HG03196 (cell line): ENCODE measurements at regions not wholly inside any gene's neighbourhood (a gene's known extent, or its start where the extent isn't known, plus 50 kb on each side); places are given as distances from the start of the nearest gene placed in this dataset.

ENCODE experiments used
- ATAC-seq: cut with Tn5 transposase; IDR thresholded peaks from one replicate; pipeline ENCODE4 v1.9.1; 2021; ENCODE audit not compliant: unreplicated experiment

DNA sequence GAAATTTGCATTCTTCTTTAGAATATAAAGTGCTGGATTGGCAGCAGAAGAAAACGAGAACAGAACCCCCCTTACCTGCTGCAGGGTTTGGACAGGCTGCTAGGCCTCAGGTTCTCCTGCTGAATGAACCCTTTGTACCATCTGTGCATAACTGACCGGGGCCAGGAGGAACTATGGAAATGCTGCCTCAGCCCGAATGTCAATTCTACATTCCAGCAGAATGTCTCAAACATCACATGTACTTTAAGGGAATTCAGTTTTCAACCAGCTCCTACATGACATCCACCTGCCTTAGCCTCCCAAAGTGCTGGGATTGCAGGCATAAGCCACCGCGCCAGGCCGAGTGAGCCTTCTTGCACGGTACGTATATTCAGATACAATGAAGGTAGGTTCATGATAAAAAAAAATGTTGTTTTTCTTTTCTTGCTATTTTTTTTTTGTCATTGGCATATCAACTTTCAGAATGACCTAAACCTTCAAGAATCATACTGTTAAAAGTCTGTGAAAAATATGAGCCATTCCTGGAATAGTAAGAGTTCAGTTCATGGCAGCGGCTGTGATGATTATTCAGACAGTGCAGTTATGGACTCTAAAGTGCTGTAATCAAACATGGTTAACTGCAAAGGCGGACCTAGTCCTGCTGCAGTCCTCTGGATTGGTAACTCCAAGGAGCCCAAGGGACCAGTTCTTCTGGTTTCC lies 84.4 kb upstream of the TNS3 start:
- no peak for ATAC-seq

DNA sequence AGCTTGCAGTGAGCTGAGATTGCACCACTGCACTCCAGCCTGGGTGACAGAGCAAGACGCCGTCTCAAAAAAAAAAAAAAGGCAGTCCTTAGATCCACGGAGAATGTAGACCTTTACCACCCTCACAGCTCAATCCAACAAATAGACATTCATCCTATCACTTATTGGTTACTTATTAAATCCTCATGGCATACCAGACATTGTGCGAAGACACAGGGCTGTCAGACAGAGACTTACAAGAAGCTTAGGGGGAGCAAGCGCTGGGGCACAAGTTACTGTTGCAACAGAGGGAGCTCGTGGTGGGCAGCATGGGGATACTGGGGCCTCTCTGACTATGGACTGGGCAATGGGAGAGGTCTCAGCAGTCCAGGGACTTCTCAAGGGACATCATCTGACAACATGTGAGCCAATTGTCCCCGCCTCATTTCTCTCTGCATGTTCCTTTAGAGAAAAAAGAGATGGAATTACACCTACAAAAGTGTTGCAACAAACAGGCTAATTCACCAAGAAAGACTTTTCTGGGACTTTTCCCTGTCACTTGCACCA lies 82.8 kb upstream of the TNS3 start:
- no peak for ATAC-seq

DNA sequence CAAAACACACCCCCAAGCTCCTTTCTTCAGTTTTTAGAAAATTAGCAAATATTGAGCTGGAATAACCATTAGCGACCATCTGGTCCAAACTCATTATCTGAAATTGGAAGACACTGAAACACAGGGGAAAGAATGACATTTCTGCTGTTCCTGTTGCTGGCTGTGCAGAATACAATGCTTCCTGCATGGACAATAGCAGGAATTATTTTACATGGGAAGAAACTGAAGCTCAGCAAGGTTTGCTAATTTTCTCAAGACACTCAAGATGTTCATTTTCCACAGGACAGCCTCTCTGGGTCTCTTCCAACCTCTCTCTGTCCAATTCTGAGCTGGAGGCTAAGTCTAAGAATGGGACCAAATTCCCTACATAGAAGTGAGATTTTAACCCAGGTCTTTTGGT lies 81.9 kb upstream of the TNS3 start:
- ATAC-seq, result no peak

DNA sequence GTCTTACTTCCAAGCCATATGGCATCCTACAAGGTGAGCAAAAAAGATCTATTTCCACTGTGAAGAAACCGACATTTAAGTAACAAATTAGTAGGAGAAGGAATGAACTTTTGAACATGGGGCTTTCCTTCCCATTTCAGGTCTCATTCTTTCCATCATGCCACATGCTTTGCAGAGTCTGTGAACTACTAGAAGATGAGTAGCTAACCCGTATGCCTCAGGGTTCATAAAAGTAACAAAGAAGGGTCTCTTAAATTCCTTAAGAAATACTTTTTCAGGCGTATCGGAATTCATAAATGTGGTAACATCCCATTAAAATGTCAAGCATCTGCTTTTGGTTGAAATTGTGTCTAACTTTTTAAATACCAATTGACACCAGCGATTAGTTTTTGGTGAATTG lies 81.3 kb upstream of the TNS3 start:
- ATAC-seq, result no peak

DNA sequence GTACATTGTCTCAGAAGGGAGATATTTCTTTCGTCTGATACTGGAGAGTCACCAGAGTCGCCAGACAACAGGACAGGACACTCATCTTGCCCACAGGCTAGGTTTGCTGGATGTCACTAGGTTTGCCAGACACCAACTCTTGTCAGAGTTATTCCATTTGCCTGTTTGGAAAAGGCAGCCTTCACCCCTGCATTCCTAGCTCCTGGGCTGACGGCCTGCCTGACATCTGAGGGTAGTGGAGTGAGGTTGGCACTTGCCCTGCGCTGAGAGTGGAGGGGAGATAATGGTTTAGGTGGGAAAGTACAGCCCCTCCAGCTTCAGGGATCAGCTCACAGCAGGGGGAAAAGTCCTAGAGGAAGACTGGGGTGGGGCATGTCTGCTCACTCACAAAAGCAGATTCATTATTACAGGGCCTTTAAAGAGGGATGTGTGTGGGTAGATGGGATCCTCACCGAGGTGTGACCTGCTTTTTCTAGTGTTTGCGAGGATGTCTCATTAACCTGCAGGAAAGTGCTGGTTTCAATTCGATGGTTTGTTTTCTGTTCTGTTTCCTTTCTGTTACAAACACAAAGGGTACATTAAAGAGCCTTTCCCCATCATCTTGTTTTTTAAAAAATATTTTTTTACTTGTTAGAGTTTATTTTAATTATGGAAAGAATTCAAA lies 79.3 kb upstream of the TNS3 start:
- ATAC-seq, result no peak

DNA sequence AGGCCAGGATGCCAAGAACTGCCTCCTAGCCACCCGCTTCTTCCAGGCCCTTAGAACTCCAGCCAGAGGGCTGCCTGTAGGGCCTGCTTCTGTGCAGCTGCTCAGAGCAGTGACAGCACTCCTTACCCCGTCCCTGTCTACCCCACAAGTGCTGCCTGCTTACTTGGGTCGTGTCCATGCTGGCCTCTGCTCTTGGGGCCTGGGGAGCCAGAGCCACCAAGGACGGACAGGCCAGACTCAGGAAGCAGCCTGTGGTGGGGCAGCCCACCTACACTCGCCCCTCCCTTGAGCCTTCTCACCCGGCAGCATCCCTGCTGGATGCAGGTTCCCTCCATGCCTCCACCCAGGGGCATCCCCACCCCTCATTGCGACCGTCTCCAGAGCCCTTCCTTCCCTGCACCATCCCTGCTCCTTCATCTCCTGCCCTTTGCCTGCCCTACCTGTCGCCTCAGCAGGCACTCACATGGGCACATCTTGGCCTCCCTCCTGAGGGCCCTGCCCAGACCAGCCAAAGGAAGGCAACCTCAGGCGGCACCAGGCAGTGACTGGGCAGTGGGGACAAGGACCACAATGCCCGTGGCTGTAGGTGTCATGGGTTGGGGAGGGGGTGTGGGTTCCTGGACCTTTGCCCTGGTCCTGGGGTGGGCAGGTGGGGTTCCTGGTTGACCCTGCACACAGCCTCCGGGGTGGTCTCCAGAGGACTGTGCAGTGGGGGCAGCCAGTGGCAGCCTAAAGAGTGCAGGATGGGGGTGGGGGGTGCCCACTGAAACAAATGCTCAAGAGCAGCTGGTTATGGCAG lies 78.0 kb upstream of the TNS3 start:
- ATAC-seq, result no peak

DNA sequence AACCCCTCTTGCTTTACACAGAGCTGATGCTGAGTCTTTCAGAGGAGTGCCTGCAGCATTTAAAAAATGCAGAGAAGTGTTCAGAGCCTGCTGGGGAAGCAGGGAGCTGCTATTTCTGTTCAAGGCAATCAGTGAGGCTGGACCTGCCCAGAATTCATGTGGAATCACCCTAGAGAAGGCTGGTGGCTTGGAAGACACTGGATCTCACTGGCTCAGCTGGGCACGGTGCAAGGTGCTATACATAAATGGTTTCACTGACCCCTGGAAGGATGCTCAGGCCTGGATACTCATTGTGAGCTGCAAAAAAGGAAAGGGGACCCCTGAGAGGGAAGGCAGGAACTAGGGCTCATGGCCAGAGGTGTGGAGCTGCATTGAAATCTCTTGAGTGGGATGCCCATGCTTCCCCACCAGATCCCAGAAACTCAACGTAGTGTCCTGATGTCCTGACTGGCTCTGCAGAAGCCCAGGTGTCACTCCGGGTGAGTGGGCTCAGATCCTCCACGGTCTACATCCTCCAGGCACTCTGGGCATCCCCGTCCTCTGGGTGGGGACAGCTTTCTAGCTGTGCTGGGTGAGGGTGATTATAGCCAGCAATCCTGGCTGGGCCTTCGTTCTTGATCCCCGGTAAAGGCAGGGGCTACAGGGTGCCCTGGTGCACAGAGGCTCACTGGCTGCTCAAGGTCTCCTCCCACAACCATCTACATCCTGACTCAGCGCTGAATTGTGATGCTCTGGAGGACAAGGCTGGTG lies 77.2 kb upstream of the TNS3 start:
- no peak for ATAC-seq

DNA sequence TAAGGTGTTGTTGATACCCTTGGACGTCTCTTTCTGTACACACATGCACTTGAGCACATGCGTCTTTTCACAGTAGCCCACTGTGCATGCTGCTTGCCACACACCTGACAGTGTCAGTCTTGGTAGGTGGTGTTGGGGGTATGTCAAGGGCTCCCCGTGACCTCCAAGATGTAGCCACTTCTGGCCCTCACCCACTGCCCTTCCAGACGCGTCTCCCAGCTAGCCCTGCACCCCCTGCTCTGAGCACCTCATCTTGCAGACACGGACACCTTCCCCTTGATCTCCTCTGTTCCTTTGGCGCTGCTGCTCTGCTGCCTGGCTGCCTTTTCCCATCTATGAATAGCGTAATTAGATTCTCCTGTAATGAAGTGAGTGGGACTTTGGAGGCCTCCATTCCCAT lies 75.2 kb upstream of the TNS3 start:
- no peak for ATAC-seq

DNA sequence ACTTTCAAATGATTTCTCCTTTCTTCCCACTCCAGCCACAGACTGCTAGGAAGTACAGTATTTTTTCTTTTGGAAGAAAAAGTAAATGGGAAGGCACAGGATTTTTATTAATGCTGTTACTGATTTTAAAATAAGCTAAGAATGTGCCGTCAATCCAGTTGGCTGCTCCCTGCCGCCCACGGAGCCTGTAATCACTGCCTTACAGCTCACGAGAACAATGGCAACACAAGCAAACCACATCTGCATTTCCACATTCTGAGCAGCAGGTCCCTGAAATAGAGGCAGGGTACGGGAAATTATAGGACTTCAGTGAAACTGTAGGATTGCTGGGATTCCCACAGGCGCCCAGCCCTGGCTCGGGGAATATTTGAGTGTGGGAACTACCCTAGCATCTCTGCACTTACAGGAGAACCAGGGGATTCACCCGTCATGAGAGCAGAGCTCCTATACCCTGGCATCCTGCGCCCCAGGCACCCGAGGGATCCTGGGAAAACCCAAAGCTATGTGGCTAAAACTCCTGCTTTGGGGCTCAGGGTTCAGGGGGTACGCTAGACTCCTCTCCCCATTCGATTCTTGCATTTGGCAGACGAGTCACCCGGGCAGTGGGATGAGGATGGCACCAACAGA lies 72.9 kb upstream of the TNS3 start:
- ATAC-seq, result no peak

DNA sequence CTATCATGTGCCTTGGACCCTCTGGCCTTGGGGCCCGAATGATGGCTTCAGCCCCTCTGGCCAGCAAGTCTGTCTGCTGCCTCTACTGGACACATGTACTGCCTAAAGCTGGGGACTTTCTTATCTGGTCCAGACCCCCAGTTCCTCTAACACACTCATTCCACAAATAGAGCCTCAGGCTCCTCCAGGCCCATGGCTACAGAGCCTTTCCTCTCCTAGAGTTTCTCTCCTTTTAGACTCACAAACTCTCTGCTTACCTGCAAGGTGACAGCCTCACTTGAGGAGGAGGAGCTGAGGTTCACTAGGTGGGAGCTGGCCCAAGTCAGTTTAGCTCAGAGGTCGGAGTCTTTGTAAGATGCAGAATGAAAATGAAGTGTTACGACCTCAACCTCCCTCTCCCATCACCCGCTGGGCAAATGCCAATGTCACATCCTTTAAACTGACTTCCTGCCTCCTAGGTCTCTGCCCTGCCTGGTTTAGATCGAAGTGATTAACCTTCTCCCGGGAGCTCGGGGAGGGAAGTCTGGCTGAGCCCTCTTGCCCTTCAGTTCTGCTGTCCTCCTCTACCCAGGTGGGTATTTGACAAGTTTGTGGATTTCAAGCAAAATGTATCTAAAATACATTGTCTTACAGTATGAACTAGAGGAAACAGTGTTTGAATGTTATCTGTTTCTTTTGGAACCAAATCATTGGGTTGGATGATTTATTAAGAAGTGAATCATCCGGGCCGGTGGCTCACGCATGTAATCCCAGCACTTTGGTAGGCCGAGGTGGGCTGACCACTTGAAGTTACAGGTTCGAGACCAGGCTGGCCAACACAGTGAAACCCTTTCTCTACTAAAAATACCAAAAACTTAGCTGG lies 71.9 kb upstream of the TNS3 start:
- no peak for ATAC-seq

DNA sequence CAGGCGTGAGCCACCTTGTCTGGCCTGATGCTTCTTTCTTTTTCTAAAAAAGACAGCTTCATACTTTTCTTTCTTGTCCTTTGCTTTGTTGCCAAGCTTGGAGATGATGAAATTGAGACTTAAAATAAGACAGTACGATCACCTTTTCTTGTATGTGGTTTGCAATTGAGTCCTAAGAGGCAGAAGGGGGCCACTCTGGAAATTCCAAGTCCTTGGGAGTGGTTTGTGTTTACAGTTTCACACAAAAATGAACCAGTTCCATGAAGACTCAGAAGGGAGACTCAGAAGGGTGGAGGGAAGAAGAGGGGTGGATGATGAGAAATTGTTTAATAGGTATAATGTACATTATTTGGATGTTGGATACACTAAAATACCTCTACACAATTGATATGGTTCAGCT lies 70.7 kb upstream of the TNS3 start:
- no peak for ATAC-seq

DNA sequence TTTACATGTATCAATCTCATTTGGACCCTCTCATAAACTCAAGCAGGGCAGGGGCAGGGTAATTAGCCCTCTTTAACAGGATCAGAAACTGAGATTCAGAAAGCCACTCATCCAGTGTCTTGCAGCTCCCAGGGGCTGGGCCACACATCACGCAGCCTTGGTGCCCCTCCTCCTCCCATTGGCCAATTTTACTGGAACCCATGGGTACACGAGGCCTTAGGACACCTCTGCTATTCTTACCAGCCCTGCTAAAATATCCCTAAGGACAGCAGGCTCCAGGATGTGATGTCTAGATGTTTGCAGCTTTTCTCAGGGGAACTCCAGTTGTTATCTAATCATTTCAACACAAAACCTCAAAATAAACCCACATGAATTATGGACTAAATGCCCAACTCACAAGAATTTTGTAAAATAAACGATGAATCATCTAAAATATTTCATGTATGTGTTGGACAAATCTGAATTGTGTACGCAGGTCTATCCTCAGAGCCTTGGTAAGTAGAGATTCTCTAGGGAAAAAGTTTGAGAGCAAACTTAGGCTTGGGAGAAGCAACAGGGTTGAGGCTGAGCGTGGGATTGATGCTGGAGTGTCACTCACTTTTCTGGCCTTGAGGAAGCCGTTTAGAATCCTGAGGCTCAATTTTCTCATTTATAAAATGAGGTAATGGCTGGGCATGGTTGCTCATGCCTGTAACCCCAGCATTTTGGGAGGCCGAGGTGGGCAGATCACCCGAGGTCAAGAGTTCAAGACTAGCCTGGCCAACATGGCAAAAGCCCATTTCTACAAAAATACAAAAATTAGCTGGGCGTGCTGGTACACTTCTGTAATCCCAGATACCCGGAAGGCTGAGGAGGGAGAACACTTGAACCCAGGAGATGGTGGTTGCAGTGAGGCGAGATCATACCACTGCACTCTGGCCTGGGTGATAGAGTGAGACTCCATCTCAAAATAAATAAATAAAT lies 69.7 kb upstream of the TNS3 start:
- ATAC-seq, result no peak

DNA sequence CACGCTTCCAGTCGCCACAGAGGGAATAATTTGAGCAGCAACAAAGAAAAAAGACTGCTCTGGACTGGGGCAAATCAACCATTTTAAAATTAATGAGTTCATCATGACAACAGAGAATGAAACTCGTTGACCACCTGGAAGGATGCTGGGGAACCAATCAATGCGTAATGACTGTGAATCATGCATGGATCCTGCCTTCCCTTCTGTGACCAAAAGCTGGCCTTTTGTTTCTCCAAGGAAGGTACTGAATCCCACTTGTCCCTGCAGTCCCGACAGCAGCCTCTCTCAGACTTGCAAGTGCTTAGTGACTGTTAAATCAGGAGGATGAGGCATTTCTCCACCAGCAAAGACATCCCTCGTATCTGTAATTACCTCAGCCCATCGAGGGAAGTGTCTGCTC lies 68.0 kb upstream of the TNS3 start:
- no peak for ATAC-seq

DNA sequence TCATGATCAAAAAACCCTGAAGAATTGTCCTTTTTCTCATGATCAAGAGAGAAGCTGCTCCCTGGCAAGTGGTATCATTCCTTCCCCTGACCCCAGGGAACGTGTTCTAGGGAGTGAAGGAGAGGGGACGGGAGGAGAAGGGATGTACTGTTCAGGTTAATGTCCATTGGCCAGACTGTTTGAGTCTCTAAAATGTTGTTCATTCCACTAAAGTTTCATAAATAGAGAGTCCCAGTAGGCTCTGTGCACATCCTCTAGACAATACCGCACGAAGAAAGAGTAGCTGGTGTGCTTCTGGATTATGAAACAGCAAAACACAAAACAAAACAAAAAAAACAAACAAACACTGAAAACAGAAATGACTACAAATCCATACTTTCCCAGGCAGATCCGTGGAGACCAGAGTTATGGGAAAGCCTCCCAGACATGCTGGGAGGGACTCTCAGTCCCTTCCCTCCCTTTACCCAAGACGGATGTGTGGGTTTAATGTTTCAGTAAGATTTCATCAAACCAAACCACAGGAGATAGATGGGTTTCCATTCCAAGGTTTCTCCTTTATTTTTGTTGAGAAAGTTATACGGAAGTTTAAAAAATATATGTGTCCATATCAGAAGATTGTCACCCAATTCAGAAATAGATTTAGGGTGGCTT lies 66.5 kb upstream of the TNS3 start:
- no peak for ATAC-seq

DNA sequence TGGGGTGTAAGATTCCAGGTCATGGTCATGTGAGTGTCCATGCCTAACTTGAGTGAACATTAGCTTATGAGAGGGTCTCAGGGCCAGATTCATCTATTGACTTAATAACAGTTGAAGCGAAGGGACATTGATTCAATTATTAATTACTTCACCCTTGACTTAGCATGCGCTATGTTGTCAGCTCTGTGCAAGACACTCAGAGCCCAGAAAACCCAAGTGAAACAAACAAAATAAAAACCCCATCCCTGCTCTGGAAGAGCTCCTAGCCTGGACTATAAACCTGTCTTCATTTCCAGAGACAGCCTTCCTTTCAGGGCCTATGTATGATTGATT lies 66.0 kb upstream of the TNS3 start:
- ATAC-seq, result no peak

DNA sequence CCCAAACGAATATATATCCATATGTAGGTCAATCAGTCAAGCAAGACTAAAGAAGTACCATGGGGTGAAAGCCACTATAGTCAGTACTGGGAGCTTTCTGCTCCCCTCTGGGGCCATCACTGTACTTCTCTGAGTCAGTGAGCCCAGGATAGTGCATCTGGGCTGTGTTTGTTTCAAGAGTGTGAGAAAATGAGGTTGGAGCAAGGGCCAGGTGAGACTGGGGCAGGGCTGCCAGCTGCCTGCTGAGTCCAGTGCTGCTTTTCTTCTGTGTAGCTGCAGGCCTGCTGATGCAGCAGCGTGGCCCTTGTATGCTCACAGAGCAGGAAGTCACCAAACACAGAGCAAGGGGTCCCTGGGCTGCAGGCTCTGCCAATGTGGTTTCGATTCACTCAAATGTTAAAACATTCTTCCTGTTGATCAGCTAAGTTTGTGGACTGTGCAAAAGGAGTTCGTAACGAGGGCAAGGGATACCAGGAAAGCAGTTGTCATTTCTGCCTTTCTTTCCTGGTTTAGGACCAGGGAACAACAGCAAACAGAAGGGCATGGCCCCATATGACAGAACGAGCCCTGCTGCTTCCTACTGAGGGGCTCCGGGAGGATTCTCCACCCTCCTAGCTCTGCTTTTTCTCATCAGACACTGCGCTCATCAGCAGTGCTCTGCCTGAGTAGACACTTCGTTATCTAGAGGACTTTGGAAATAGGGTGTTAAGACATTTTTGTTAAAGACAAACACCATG lies 65.4 kb upstream of the TNS3 start:
- ATAC-seq, result peak; percentile 51

DNA sequence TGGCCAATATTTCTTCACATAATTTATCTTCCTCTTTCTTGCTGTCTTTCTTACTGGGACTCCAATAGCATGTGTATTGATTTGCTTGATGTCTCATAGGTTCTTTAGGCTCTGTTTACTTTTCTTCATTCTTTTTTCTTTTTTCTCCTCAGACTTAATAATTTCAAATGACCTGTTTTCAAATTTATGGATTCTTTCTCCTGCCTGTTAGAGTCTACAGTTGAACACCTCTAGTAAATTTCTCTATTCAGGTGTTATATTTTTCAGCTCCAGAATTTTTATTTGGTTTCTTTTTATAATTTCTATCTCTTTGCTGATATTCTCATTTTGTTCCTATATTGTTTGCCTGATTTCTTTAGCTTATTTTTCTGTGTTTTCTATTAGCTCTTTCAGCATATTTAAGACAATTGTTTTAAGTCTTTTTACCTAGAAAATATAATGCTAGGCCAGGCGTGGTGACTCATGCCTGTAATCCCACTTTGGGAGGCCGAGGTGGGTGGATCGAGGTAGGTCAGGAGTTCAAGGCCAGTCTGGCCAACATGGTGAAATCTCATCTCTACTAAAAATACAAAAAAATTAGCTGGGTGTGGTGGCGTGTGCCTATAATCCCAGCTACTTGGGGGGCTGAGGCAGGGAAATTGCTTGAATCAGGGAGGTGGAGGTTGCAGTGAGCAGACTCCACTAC lies 61.9 kb upstream of the TNS3 start:
- no peak for ATAC-seq
